ENCODE measurements at regions not wholly inside any gene's neighbourhood (a gene's known extent, or its start where the extent isn't known, plus 50 kb on each side); places are given as distances from the start of the nearest gene placed in this dataset.

- Histone ChIP-seq H3K4me2 (ENCODE audit: insufficient read depth, low read length) (no peak overlapping the region), H2AFZ (ENCODE audit: low read depth, low read length) (no peak overlapping the region), H3K9me3 (replicated peaks; ENCODE audit: control insufficient read depth, insufficient read depth, low read length) (no peaks in the 10 kb centered on the region), H3K27me3 (ENCODE audit: control insufficient read depth in 2 of 2, insufficient read depth in 2 of 2, low read length in 2 of 2) (peaks cover 18 to 21% of the 10 kb centered on the region in 2 experiments), H3K4me3 (replicated peaks in 1 of 3; ENCODE audit: insufficient read depth in 1 of 3, low read depth in 1 of 3, low read length in 3 of 3) (no peak overlapping the region), H3K36me3 (ENCODE audit: control insufficient read depth in 2 of 2, extremely low read depth in 1 of 2, insufficient read depth in 2 of 2, low read length in 2 of 2) (no peaks in the 10 kb centered on the region), H3K9me1 (replicated peaks; ENCODE audit: control insufficient read depth, extremely low read depth, insufficient read depth, low read length) (no peaks in the 10 kb centered on the region), H3K27ac (ENCODE audit: insufficient read depth, low read depth, low read length) (no peak overlapping the region), H3K9ac (replicated peaks; ENCODE audit: extremely low read depth, insufficient read depth, low read length) (no peak overlapping the region), H3K79me2 (ENCODE audit: control insufficient read depth, insufficient read depth, low read length) (no peaks in the 10 kb centered on the region), H3K4me1 (ENCODE audit: control insufficient read depth, extremely low read depth, insufficient read depth, low read length) (no peaks in the 10 kb centered on the region), H4K20me1 (replicated peaks; ENCODE audit: control insufficient read depth, extremely low read depth, insufficient read depth, low read length) (no peaks in the 10 kb centered on the region)
- FAIRE-seq (no peak), DNase-seq (ENCODE audit: low read depth, low spot score) (no peak)
- TF ChIP-seq, protein P1, sequence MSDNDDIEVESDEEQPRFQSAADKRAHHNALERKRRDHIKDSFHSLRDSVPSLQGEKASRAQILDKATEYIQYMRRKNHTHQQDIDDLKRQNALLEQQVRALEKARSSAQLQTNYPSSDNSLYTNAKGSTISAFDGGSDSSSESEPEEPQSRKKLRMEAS (IDR thresholded peaks at IDR 0.05; ENCODE audit: insufficient read depth, insufficient read length): no peak
- ChIA-PET POLR2A (no interaction called here), CTCF (no interaction called here)
- dilution Hi-C loops (cut with MboI; ENCODE audit: extremely low pct_ligation_motif_present, low sequenced_read_pairs): no loop called here
- intact Hi-C loops (cut with micrococcal nuclease): no loop called here
- BruUV-seq (replicated peaks): no TSS peak
These were observed 67.5 kb upstream of the CORO2B start for GRCh38 chr15:68511073-68511991.

GRCh38 chr15:68512052-68512451 lies 66.7 kb upstream of the CORO2B start:
- no peak overlapping the region for H3K4me3 ChIP-seq (replicated peaks in 1 of 3; ENCODE audit: insufficient read depth in 1 of 3, low read depth in 1 of 3, low read length in 3 of 3)
- POLR2A ChIA-PET: no interaction called here
- H2AFZ ChIP-seq (ENCODE audit: low read depth, low read length): no peak overlapping the region
- H3K9me1 ChIP-seq (replicated peaks; ENCODE audit: control insufficient read depth, extremely low read depth, insufficient read depth, low read length): no peaks in the 10 kb centered on the region
- H3K9me3 ChIP-seq (replicated peaks; ENCODE audit: control insufficient read depth, insufficient read depth, low read length): no peaks in the 10 kb centered on the region
- CTCF ChIA-PET: no interaction called here
- FAIRE-seq (no peak), DNase-seq (ENCODE audit: low read depth, low spot score) (no peak)
- TF ChIP-seq FOS (IDR thresholded peaks at IDR 0.05; ENCODE audit: borderline replicate concordance, insufficient read depth, low read length) (no peak), JUN (IDR thresholded peaks at IDR 0.05; ENCODE audit: borderline replicate concordance, insufficient read depth, insufficient read length, low read depth) (no peak), POLR2AphosphoS5 (IDR thresholded peaks at IDR 0.05; ENCODE audit: insufficient read depth, low read depth, low read length) (no peak), EZH2 (IDR thresholded peaks at IDR 0.05; ENCODE audit: borderline replicate concordance, low read depth, low read length, severe bottlenecking) (no peak), POLR2A (IDR thresholded peaks at IDR 0.05; ENCODE audit: low read depth, low read length) (no peak), CTCF (IDR thresholded peaks at IDR 0.05; ENCODE audit: extremely low read depth in 1 of 2, insufficient read depth in 1 of 2, low read depth in 1 of 2, low read length in 2 of 2) (no peak), GATA2 (IDR thresholded peaks at IDR 0.05; ENCODE audit: insufficient read depth, insufficient read length, low read depth, low read length) (no peak), MYC (IDR thresholded peaks at IDR 0.05; ENCODE audit: low read depth, low read length) (no peak)
- TF ChIP-seq, protein P1 (IDR thresholded peaks at IDR 0.05; ENCODE audit: insufficient read depth, insufficient read length): no peak
- no TSS peak for BruUV-seq (replicated peaks)
- no peak overlapping the region for H3K9ac ChIP-seq (replicated peaks; ENCODE audit: extremely low read depth, insufficient read depth, low read length)
- intact Hi-C loops (cut with micrococcal nuclease) (no loop called here), dilution Hi-C loops (cut with MboI; ENCODE audit: extremely low pct_ligation_motif_present, low sequenced_read_pairs) (no loop called here)
- H3K4me2 ChIP-seq (ENCODE audit: insufficient read depth, low read length): no peak overlapping the region
- H3K27me3 ChIP-seq (ENCODE audit: control insufficient read depth in 2 of 2, insufficient read depth in 2 of 2, low read length in 2 of 2): peaks cover 21 to 24% of the 10 kb centered on the region in 2 experiments
- H4K20me1 ChIP-seq (replicated peaks; ENCODE audit: control insufficient read depth, extremely low read depth, insufficient read depth, low read length): no peaks in the 10 kb centered on the region
- H3K27ac ChIP-seq (ENCODE audit: insufficient read depth, low read depth, low read length): no peak overlapping the region
- no peaks in the 10 kb centered on the region for H3K79me2 ChIP-seq (ENCODE audit: control insufficient read depth, insufficient read depth, low read length)
- no peaks in the 10 kb centered on the region for H3K4me1 ChIP-seq (ENCODE audit: control insufficient read depth, extremely low read depth, insufficient read depth, low read length)
- H3K36me3 ChIP-seq (ENCODE audit: control insufficient read depth in 2 of 2, extremely low read depth in 1 of 2, insufficient read depth in 2 of 2, low read length in 2 of 2): no peaks in the 10 kb centered on the region

Data from endothelial cell of umbilical vein (primary cell).